HepG2 (cell line): ENCODE measurements at regions not wholly inside any gene's neighbourhood (a gene's known extent, or its start where the extent isn't known, plus 50 kb on each side); places are given as distances from the start of the nearest gene placed in this dataset.

Experiments
- ATAC-seq: fragments of 200-7000 bp; cut with Tn5 transposase; 3 replicates; pipeline ENCODE4 v1.9.1; 2020; ENCODE audit warnings: mild to moderate bottlenecking, moderate library complexity
- BruUV-seq: library from RNA; stranded (reverse); fragments of 400-500 nt; replicated peaks from 2 replicates; lab custom pipeline; 2021; lab: Mats Ljungman, UMichigan
- CTCF ChIA-PET: fragments of 300-600 bp; formaldehyde crosslinking; extraction: SDS; loops from one replicate; lab custom pipeline; 2021; ENCODE audit warnings: low total read pairs, inconsistent platforms, low intra/inter-chr PET ratio; lab: Yijun Ruan, JAX
- POLR2A ChIA-PET: fragments of 350-600 bp; sonication (Branson Sonifier 250); formaldehyde crosslinking; loops from one replicate; lab custom pipeline; 2020; ENCODE audit warnings: antibody characterized with exemption, inconsistent platforms; lab: Yijun Ruan, JAX
- DNase-seq: peaks from one replicate; pipeline ENCODE4 v3.0.0-alpha.2; 2015; ENCODE audit warnings: low spot score
- FAIRE-seq: peaks from 3 replicates; lab custom pipeline; 2011; peaks lifted over from hg19 to GRCh38; lab: Jason Lieb, UNC
- H2AFZ ChIP-seq: one replicate; pipeline ENCODE4 v1.6.1; 2011; ENCODE audit warnings: low read length, inconsistent platforms
- H3K27ac ChIP-seq: fragments of 300-600 bp; 3 replicates; pipeline ENCODE4 v1.8.0; 2011; ENCODE audit warnings: mixed run types, mild to moderate bottlenecking, mixed read lengths, low read length, inconsistent platforms; ENCODE audit not compliant: insufficient read depth; ENCODE audit errors: extremely low read length
- H3K27me3 ChIP-seq, 2 experiments: fragments of 200-600 bp in 1 of 2; 2 replicates in 1 of 2; 3 replicates in 1 of 2; pipeline versions ENCODE4 v1.6.0 to v1.8.0; 2011; ENCODE audit warnings: low read length in 2 of 2, mild to moderate bottlenecking in 2 of 2, moderate library complexity in 2 of 2, inconsistent platforms in 1 of 2; ENCODE audit not compliant: insufficient read depth in 2 of 2, control insufficient read depth in 1 of 2
- H3K36me3 ChIP-seq, 2 experiments: fragments of 200-600 bp in 1 of 2; replicated peaks in 1 of 2; 2 replicates in 1 of 2; 3 replicates in 1 of 2; pipeline versions ENCODE4 v1.5.1 to v1.8.0; 2011; ENCODE audit warnings: low read length in 2 of 2, inconsistent platforms in 1 of 2; ENCODE audit not compliant: insufficient read depth in 2 of 2, control insufficient read depth in 1 of 2
- H3K4me1 ChIP-seq: 2 replicates; pipeline ENCODE4 v1.5.1; 2012; ENCODE audit warnings: low read length, inconsistent platforms; ENCODE audit not compliant: insufficient read depth
- H3K4me2 ChIP-seq: 2 replicates; pipeline ENCODE4 v1.6.0; 2011; ENCODE audit warnings: low read depth, low read length, inconsistent platforms
- H3K4me3 ChIP-seq, 3 experiments: fragments of 200-600 bp in 1 of 3; sonication (generic), shearing (Covaris generic) in 1 of 3; replicated peaks in 1 of 3; 2 replicates each; pipeline ENCODE4 v1.5.1; 2011 to 2016; ENCODE audit warnings: low read length in 3 of 3, inconsistent platforms in 2 of 3, low read depth in 2 of 3, mild to moderate bottlenecking in 2 of 3, control low read depth in 1 of 3, mixed read lengths in 1 of 3; ENCODE audit not compliant: insufficient read depth in 1 of 3
- H3K79me2 ChIP-seq: one replicate; pipeline ENCODE4 v1.6.1; 2011; ENCODE audit warnings: low read length, inconsistent platforms; ENCODE audit not compliant: insufficient read depth
- H3K9ac ChIP-seq: 2 replicates; pipeline ENCODE4 v1.6.0; 2011; ENCODE audit warnings: mild to moderate bottlenecking, low read depth, low read length, inconsistent platforms; ENCODE audit not compliant: insufficient read depth
- H3K9me3 ChIP-seq: 2 replicates; pipeline ENCODE4 v1.5.1; 2012; ENCODE audit warnings: mild to moderate bottlenecking, low read length
- H4K20me1 ChIP-seq: 2 replicates; pipeline ENCODE4 v1.6.0; 2011; ENCODE audit warnings: inconsistent platforms, mild to moderate bottlenecking, low read length, moderate library complexity; ENCODE audit not compliant: insufficient read depth
- ARID2 ChIP-seq: sonication (generic); formaldehyde crosslinking; IDR thresholded peaks from 2 replicates; pipeline ENCODE4 v1.8.1; 2022; ENCODE audit warnings: mild to moderate bottlenecking, missing genetic modification reagents, borderline replicate concordance
- ATF5 ChIP-seq: sonication (generic); formaldehyde crosslinking; IDR thresholded peaks from 2 replicates; pipeline ENCODE4 v1.4.0; 2020; ENCODE audit warnings: mild to moderate bottlenecking, low read depth, missing genetic modification reagents
- BRCA1 ChIP-seq: sonication (generic); formaldehyde crosslinking; IDR thresholded peaks from 2 replicates; pipeline ENCODE4 v1.4.0; 2020; ENCODE audit warnings: missing genetic modification reagents
- CEBPB ChIP-seq: IDR thresholded peaks from 2 replicates; pipeline ENCODE4 v1.6.1; 2011; ENCODE audit warnings: low read depth, low read length, improper control_type of control experiment, borderline replicate concordance
- CHD4 ChIP-seq: fragments of 200-600 bp; sonication (generic); IDR thresholded peaks from 2 replicates; pipeline ENCODE4 v1.7.0; 2017; ENCODE audit warnings: mild to moderate bottlenecking, low read length, borderline replicate concordance
- GATAD1 ChIP-seq: IDR thresholded peaks from 2 replicates; pipeline ENCODE4 v1.6.1; 2016; ENCODE audit warnings: missing genetic modification reagents, missing compliant biosample characterization
- HMG20B ChIP-seq: conservative IDR thresholded peaks from 2 replicates; pipeline ENCODE4 v1.6.1; 2016; ENCODE audit warnings: missing genetic modification reagents, missing compliant biosample characterization
- PATZ1 ChIP-seq: sonication (generic); formaldehyde crosslinking; IDR thresholded peaks from 2 replicates; pipeline ENCODE4 v1.4.0; 2020; ENCODE audit warnings: missing genetic modification reagents
- PAX8 ChIP-seq: sonication (generic); formaldehyde crosslinking; IDR thresholded peaks from 2 replicates; pipeline ENCODE4 v1.8.0; 2022; ENCODE audit warnings: mild to moderate bottlenecking, missing genetic modification reagents, borderline replicate concordance
- REXO4 ChIP-seq: sonication (generic); formaldehyde crosslinking; IDR thresholded peaks from 2 replicates; pipeline ENCODE4 v1.8.0; 2022; ENCODE audit warnings: missing genetic modification reagents, mild to moderate bottlenecking, borderline replicate concordance
- SIX1 ChIP-seq: sonication (generic); formaldehyde crosslinking; IDR thresholded peaks from 2 replicates; pipeline ENCODE4 v1.4.0; 2020; ENCODE audit warnings: missing genetic modification reagents, borderline replicate concordance
- THAP11 ChIP-seq: IDR thresholded peaks from 2 replicates; pipeline ENCODE4 v1.6.1; 2016; ENCODE audit warnings: missing biosample characterization, missing genetic modification reagents
- ZNF121 ChIP-seq: sonication (generic); formaldehyde crosslinking; IDR thresholded peaks from 2 replicates; pipeline ENCODE4 v1.5.0; 2020; ENCODE audit warnings: mild to moderate bottlenecking, missing genetic modification reagents
- ZNF430 ChIP-seq: sonication (generic); formaldehyde crosslinking; IDR thresholded peaks from 2 replicates; pipeline ENCODE4 v1.9.0; 2021; ENCODE audit warnings: mild to moderate bottlenecking, missing genetic modification reagents
- ZNF432 ChIP-seq: sonication (generic); formaldehyde crosslinking; IDR thresholded peaks from 2 replicates; pipeline ENCODE4 v1.5.0; 2020; ENCODE audit warnings: missing genetic modification reagents, mild to moderate bottlenecking, borderline replicate concordance
- ZNF468 ChIP-seq: sonication (generic); formaldehyde crosslinking; IDR thresholded peaks from 2 replicates; pipeline ENCODE4 v1.8.0; 2022; ENCODE audit warnings: mild to moderate bottlenecking, moderate library complexity, missing genetic modification reagents
- ZNF616 ChIP-seq: sonication (generic); formaldehyde crosslinking; IDR thresholded peaks from 2 replicates; pipeline ENCODE4 v1.5.0; 2020; ENCODE audit warnings: low read depth, mild to moderate bottlenecking, missing genetic modification reagents
- ZNF768 ChIP-seq: sonication (generic); formaldehyde crosslinking; IDR thresholded peaks from 2 replicates; pipeline ENCODE4 v1.4.0; 2020; ENCODE audit warnings: missing genetic modification reagents
- ZNF792 ChIP-seq: IDR thresholded peaks from 2 replicates; pipeline ENCODE4 v1.6.1; 2016
- WGBS: methylation state at CpG from one replicate; pipeline ENCODE4 v1.1.6; 2017; ENCODE audit warnings: low lambda C conversion rate; 5-methylcytosine and 5-hydroxymethylcytosine counted together
- in situ Hi-C: cut with HindIII; loops from 2 replicates; pipeline ENCODE4 v1.10.0; 2017; ENCODE audit warnings: low pct_unique_long_range_greater_than_20kb; ENCODE audit not compliant: extremely low pct_ligation_motif_present
- intact Hi-C: fragments of 100-400 bp; cut with micrococcal nuclease; formaldehyde crosslinking; loops from one replicate; pipeline ENCODE4 v1.10.0; 2022; ENCODE audit not compliant: unreplicated experiment

DNA sequence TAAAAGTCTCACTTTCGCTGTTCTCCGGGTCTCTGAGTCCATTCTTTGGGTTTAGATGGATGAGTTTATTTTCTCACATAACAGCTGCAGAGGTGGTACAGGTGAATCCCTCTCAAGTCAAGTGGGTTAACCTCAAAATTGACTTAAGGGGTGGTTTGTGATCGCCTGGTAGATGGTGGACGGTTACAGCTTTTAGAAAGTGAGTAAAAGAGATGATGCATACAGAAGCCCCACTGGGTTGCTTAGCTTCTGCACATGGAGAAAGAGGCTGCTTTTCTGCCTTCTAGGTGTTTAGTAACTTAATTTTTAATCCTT lies 146.7 kb downstream of the TRIM27 start:
- H3K36me3 ChIP-seq: no peaks in the 10 kb centered on the region
- H3K79me2 ChIP-seq: no peaks in the 10 kb centered on the region
- intact Hi-C loops (no loop called here), in situ Hi-C loops (no loop called here)
- H3K4me3 ChIP-seq: no peak overlapping the region
- TF ChIP-seq CHD4 (no peak), ZNF792 (CRISPR knock-in tag) (no peak), GATAD1 (CRISPR knock-in tag) (no peak), ARID2 (CRISPR knock-in tag) (no peak)
- ChIA-PET POLR2A (no interaction called here), CTCF (no interaction called here)
- no peak overlapping the region for H3K4me2 ChIP-seq
- BruUV-seq: no TSS peak
- DNase-seq: no peak
- no peaks in the 10 kb centered on the region for H3K9me3 ChIP-seq
- no peaks in the 10 kb centered on the region for H3K4me1 ChIP-seq
- H3K27ac ChIP-seq: no peak overlapping the region
- peaks cover 19 to 93% of the 10 kb centered on the region in 2 experiments for H3K27me3 ChIP-seq
- H2AFZ ChIP-seq: no peak overlapping the region
- WGBS: 2% methylated on average over 4 of the region's 4 CpGs
- no peaks in the 10 kb centered on the region for H4K20me1 ChIP-seq
- FAIRE-seq: no peak
- ATAC-seq: no peak
- H3K9ac ChIP-seq: no peak overlapping the region

DNA sequence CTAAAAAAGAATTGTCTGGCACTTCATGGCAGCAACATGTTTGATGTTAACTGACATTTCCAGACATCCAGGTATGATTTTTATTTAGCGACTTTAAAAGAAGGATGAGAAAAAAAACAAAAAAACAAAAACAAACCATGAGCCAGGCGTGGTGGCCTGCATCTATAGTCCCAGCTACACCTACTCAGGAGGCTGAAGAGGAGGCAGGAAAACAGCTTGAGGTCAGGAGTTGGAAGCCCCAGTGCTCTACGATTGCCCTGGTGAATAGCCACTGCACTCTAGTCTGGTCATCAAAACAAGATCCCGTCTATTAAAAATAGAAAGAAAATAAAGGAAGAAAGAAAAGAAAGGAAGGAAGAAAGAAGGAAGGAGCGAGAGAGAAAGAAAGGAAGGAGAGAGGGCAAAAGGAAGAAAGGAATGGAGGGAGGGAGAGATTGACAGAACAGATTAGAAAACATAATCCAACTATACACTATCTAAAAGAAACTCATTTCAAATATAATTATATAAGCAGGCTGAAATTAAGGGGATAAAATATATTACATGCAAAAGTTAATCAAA lies 141.6 kb downstream of the TRIM27 start:
- Histone ChIP-seq H3K4me2 (no peak overlapping the region), H3K79me2 (no peaks in the 10 kb centered on the region), H3K4me1 (no peaks in the 10 kb centered on the region), H3K27me3 (peaks cover 11 to 83% of the 10 kb centered on the region in 2 experiments), H3K4me3 (no peak overlapping the region), H3K9me3 (no peaks in the 10 kb centered on the region), H3K36me3 (no peaks in the 10 kb centered on the region), H3K9ac (no peak overlapping the region), H3K27ac (no peak overlapping the region), H2AFZ (no peak overlapping the region), H4K20me1 (no peaks in the 10 kb centered on the region)
- in situ Hi-C loops (no loop called here), intact Hi-C loops (no loop called here)
- FAIRE-seq (no peak), ATAC-seq (no peak), DNase-seq (no peak)
- ChIA-PET POLR2A (no interaction called here), CTCF (no interaction called here)
- WGBS: 6% methylated on average over 5 of the region's 5 CpGs
- BruUV-seq: no TSS peak
- TF ChIP-seq ZNF432 (CRISPR knock-in tag) (no peak), ZNF430 (CRISPR knock-in tag) (no peak), SIX1 (no peak), HMG20B (CRISPR knock-in tag) (no peak), ZNF768 (CRISPR knock-in tag) (no peak), PAX8 (CRISPR knock-in tag) (no peak), THAP11 (CRISPR knock-in tag) (no peak), ZNF616 (CRISPR knock-in tag) (no peak), ZNF468 (CRISPR knock-in tag) (no peak), ZNF121 (no peak), ATF5 (CRISPR knock-in tag) (no peak), CEBPB (no peak), REXO4 (CRISPR knock-in tag) (no peak), PATZ1 (CRISPR knock-in tag) (no peak), BRCA1 (CRISPR knock-in tag) (no peak)
